Raji (cell line): ENCODE measurements at regions not wholly inside any gene's neighbourhood (a gene's known extent, or its start where the extent isn't known, plus 50 kb on each side); places are given as distances from the start of the nearest gene placed in this dataset.

Experiments
- POLR2A ChIP-seq: IDR thresholded peaks from 2 replicates; pipeline ENCODE4 v1.6.1; 2011; ENCODE audit warnings: low read depth, low read length, control low read depth; ENCODE audit not compliant: insufficient read depth

- TF ChIP-seq POLR2A = no peak
These were observed 101.1 kb upstream of the PLEKHG7 start for GRCh38 chr12:92601680-92602079.

- no peak for TF ChIP-seq POLR2A
These were observed 101.6 kb upstream of the PLEKHG7 start for GRCh38 chr12:92601176-92601575.

- no peak for TF ChIP-seq POLR2A
These were observed 102.7 kb upstream of the PLEKHG7 start for GRCh38 chr12:92600052-92600451.

- TF ChIP-seq POLR2A = no peak
These were observed 104.8 kb upstream of the PLEKHG7 start for GRCh38 chr12:92597997-92598396.

GRCh38 chr12:92597118-92597517 lies 105.7 kb upstream of the PLEKHG7 start:
- TF ChIP-seq POLR2A = no peak

- TF ChIP-seq POLR2A = no peak
These were observed 106.4 kb upstream of the PLEKHG7 start for GRCh38 chr12:92596383-92596782.

GRCh38 chr12:92595663-92596062 lies 107.1 kb upstream of the PLEKHG7 start:
- TF ChIP-seq POLR2A = no peak

GRCh38 chr12:92593734-92594402 lies 108.9 kb upstream of the PLEKHG7 start:
- no peak; the same call in 1 of the 2 replicates for TF ChIP-seq POLR2A

GRCh38 chr12:92585115-92585727 lies 117.6 kb upstream of the PLEKHG7 start:
- TF ChIP-seq POLR2A = no peak

- no peak for TF ChIP-seq POLR2A
These were observed 118.9 kb upstream of the PLEKHG7 start for GRCh38 chr12:92583910-92584309.

- no peak for TF ChIP-seq POLR2A
These were observed 119.9 kb upstream of the PLEKHG7 start for GRCh38 chr12:92582893-92583292.

- TF ChIP-seq POLR2A = no peak
These were observed 120.3 kb upstream of the PLEKHG7 start for GRCh38 chr12:92582475-92582874.

- no peak for TF ChIP-seq POLR2A
These were observed 121.2 kb upstream of the PLEKHG7 start for GRCh38 chr12:92581604-92582003.

GRCh38 chr12:92574911-92575570 lies 127.7 kb upstream of the PLEKHG7 start:
- no peak for TF ChIP-seq POLR2A

GRCh38 chr12:92574051-92574783 lies 128.6 kb upstream of the PLEKHG7 start:
- TF ChIP-seq POLR2A = no peak

- TF ChIP-seq POLR2A = no peak
These were observed 129.7 kb upstream of the PLEKHG7 start for GRCh38 chr12:92573104-92573503.
